ENCODE measurements at regions not wholly inside any gene's neighbourhood (a gene's known extent, or its start where the extent isn't known, plus 50 kb on each side); places are given as distances from the start of the nearest gene placed in this dataset.

GRCh38 chr12:4984344-4984743, 59.3 kb upstream of the KCNA5 start:
- no peak overlapping the region for H4K5ac ChIP-seq (ENCODE audit: low read length)
- H3K4me1 ChIP-seq (ENCODE audit: control insufficient read depth, low read depth, low read length) = no peaks in the 10 kb centered on the region
- no peak overlapping the region for H2AK5ac ChIP-seq (ENCODE audit: low read length)
- H3K4me3 ChIP-seq (ENCODE audit: low read length) = no peak overlapping the region
- H3K56ac ChIP-seq (ENCODE audit: low read length) = no peak overlapping the region
- no peak overlapping the region for H3K9ac ChIP-seq (ENCODE audit: low read length)
- no peak overlapping the region for H3K4me2 ChIP-seq (ENCODE audit: low read length)
- WGBS (ENCODE audit: extremely low coverage, insufficient coverage, low lambda C conversion rate) = no CpG with 5 or more reads among the region's 2 CpGs
- no peak overlapping the region for H3K23ac ChIP-seq (ENCODE audit: low read length)
- no peaks in the 10 kb centered on the region for H3K27me3 ChIP-seq (ENCODE audit: insufficient read depth, low read length, poor library complexity)
- no peak overlapping the region for H3K27ac ChIP-seq (ENCODE audit: low read depth, low read length)
- no peaks in the 10 kb centered on the region for H3K36me3 ChIP-seq (ENCODE audit: control insufficient read depth, insufficient read depth, low read length)
- H4K8ac ChIP-seq (ENCODE audit: low read depth, low read length) = no peak overlapping the region
- no peaks in the 10 kb centered on the region for H3K79me1 ChIP-seq (ENCODE audit: low read length)
- no peak overlapping the region for H3K4ac ChIP-seq (ENCODE audit: low read depth, low read length)
- no peak overlapping the region for H2BK15ac ChIP-seq (replicated peaks; ENCODE audit: low read depth)
- no peak overlapping the region for H2BK5ac ChIP-seq (ENCODE audit: low read length)
- DNase-seq = no peak
- no peaks in the 10 kb centered on the region for H3K79me2 ChIP-seq (ENCODE audit: control insufficient read depth, insufficient read depth, low read length)
- no peak overlapping the region for H2BK120ac ChIP-seq (ENCODE audit: low read depth, low read length)
- H3K18ac ChIP-seq (ENCODE audit: low read length) = no peak overlapping the region

GRCh38 chr12:4984971-4985370, 58.7 kb upstream of the KCNA5 start:
- no peak overlapping the region for H3K4me2 ChIP-seq (ENCODE audit: low read length)
- DNase-seq = no peak
- no peak overlapping the region for H3K56ac ChIP-seq (ENCODE audit: low read length)
- no peaks in the 10 kb centered on the region for H3K4me1 ChIP-seq (ENCODE audit: control insufficient read depth, low read depth, low read length)
- H3K4me3 ChIP-seq (ENCODE audit: low read length) = no peak overlapping the region
- no peaks in the 10 kb centered on the region for H3K79me2 ChIP-seq (ENCODE audit: control insufficient read depth, insufficient read depth, low read length)
- H3K23ac ChIP-seq (ENCODE audit: low read length) = no peak overlapping the region
- no peak overlapping the region for H3K9ac ChIP-seq (ENCODE audit: low read length)
- H2AK5ac ChIP-seq (ENCODE audit: low read length) = no peak overlapping the region
- H3K18ac ChIP-seq (ENCODE audit: low read length) = no peak overlapping the region
- H3K27me3 ChIP-seq (ENCODE audit: insufficient read depth, low read length, poor library complexity) = no peaks in the 10 kb centered on the region
- no CpG with 5 or more reads among the region's 7 CpGs for WGBS (ENCODE audit: extremely low coverage, insufficient coverage, low lambda C conversion rate)
- H4K5ac ChIP-seq (ENCODE audit: low read length) = no peak overlapping the region
- no peak overlapping the region for H3K4ac ChIP-seq (ENCODE audit: low read depth, low read length)
- H4K8ac ChIP-seq (ENCODE audit: low read depth, low read length) = no peak overlapping the region
- H2BK120ac ChIP-seq (ENCODE audit: low read depth, low read length) = no peak overlapping the region
- H3K36me3 ChIP-seq (ENCODE audit: control insufficient read depth, insufficient read depth, low read length) = no peaks in the 10 kb centered on the region
- no peak overlapping the region for H2BK5ac ChIP-seq (ENCODE audit: low read length)
- H3K79me1 ChIP-seq (ENCODE audit: low read length) = no peaks in the 10 kb centered on the region
- no peak overlapping the region for H2BK15ac ChIP-seq (replicated peaks; ENCODE audit: low read depth)
- no peak overlapping the region for H3K27ac ChIP-seq (ENCODE audit: low read depth, low read length)

- DNase-seq = no peak
- Histone ChIP-seq H4K8ac (ENCODE audit: low read depth, low read length) (no peak overlapping the region), H3K36me3 (ENCODE audit: control insufficient read depth, insufficient read depth, low read length) (no peaks in the 10 kb centered on the region), H3K79me2 (ENCODE audit: control insufficient read depth, insufficient read depth, low read length) (no peaks in the 10 kb centered on the region), H2BK120ac (ENCODE audit: low read depth, low read length) (no peak overlapping the region), H3K18ac (ENCODE audit: low read length) (no peak overlapping the region), H4K5ac (ENCODE audit: low read length) (no peak overlapping the region), H3K27me3 (ENCODE audit: insufficient read depth, low read length, poor library complexity) (no peaks in the 10 kb centered on the region), H3K79me1 (ENCODE audit: low read length) (no peaks in the 10 kb centered on the region), H2BK5ac (ENCODE audit: low read length) (no peak overlapping the region), H3K27ac (ENCODE audit: low read depth, low read length) (no peak overlapping the region), H3K4ac (ENCODE audit: low read depth, low read length) (no peak overlapping the region), H3K4me1 (ENCODE audit: control insufficient read depth, low read depth, low read length) (no peaks in the 10 kb centered on the region), H2BK15ac (replicated peaks; ENCODE audit: low read depth) (no peak overlapping the region), H3K56ac (ENCODE audit: low read length) (no peak overlapping the region), H2AK5ac (ENCODE audit: low read length) (no peak overlapping the region), H3K4me2 (ENCODE audit: low read length) (no peak overlapping the region), H3K9ac (ENCODE audit: low read length) (no peak overlapping the region), H3K23ac (ENCODE audit: low read length) (no peak overlapping the region), H3K4me3 (ENCODE audit: low read length) (no peak overlapping the region)
- WGBS (ENCODE audit: extremely low coverage, insufficient coverage, low lambda C conversion rate) = no CpG with 5 or more reads among the region's 6 CpGs
Observed at GRCh38 chr12:4985820-4986219, 57.9 kb upstream of the KCNA5 start.

GRCh38 chr12:4987076-4988046, 56.3 kb upstream of the KCNA5 start:
- DNase-seq = no peak
- Histone ChIP-seq H3K79me1 (ENCODE audit: low read length) (no peaks in the 10 kb centered on the region), H3K56ac (ENCODE audit: low read length) (no peak overlapping the region), H3K9ac (ENCODE audit: low read length) (no peak overlapping the region), H2AK5ac (ENCODE audit: low read length) (no peak overlapping the region), H4K5ac (ENCODE audit: low read length) (no peak overlapping the region), H3K27me3 (ENCODE audit: insufficient read depth, low read length, poor library complexity) (no peaks in the 10 kb centered on the region), H2BK5ac (ENCODE audit: low read length) (no peak overlapping the region), H3K4me3 (ENCODE audit: low read length) (no peak overlapping the region), H3K79me2 (ENCODE audit: control insufficient read depth, insufficient read depth, low read length) (no peaks in the 10 kb centered on the region), H3K23ac (ENCODE audit: low read length) (no peak overlapping the region), H3K36me3 (ENCODE audit: control insufficient read depth, insufficient read depth, low read length) (no peaks in the 10 kb centered on the region), H3K18ac (ENCODE audit: low read length) (no peak overlapping the region), H3K4ac (ENCODE audit: low read depth, low read length) (no peak overlapping the region), H4K8ac (ENCODE audit: low read depth, low read length) (no peak overlapping the region), H3K27ac (ENCODE audit: low read depth, low read length) (no peak overlapping the region), H2BK120ac (ENCODE audit: low read depth, low read length) (no peak overlapping the region), H3K4me1 (ENCODE audit: control insufficient read depth, low read depth, low read length) (no peaks in the 10 kb centered on the region), H2BK15ac (replicated peaks; ENCODE audit: low read depth) (no peak overlapping the region), H3K4me2 (ENCODE audit: low read length) (no peak overlapping the region)
- WGBS (ENCODE audit: extremely low coverage, insufficient coverage, low lambda C conversion rate) = no CpG with 5 or more reads among the region's 17 CpGs

GRCh38 chr12:4991373-4991772, 52.3 kb upstream of the KCNA5 start:
- no peak overlapping the region for H4K5ac ChIP-seq (ENCODE audit: low read length)
- no peak for DNase-seq
- no peak overlapping the region for H3K9ac ChIP-seq (ENCODE audit: low read length)
- no peak overlapping the region for H2BK15ac ChIP-seq (replicated peaks; ENCODE audit: low read depth)
- no peak overlapping the region for H2AK5ac ChIP-seq (ENCODE audit: low read length)
- H4K8ac ChIP-seq (ENCODE audit: low read depth, low read length) = no peak overlapping the region
- no peaks in the 10 kb centered on the region for H3K4me1 ChIP-seq (ENCODE audit: control insufficient read depth, low read depth, low read length)
- no peak overlapping the region for H2BK5ac ChIP-seq (ENCODE audit: low read length)
- no peak overlapping the region for H3K4ac ChIP-seq (ENCODE audit: low read depth, low read length)
- H3K79me2 ChIP-seq (ENCODE audit: control insufficient read depth, insufficient read depth, low read length) = no peaks in the 10 kb centered on the region
- H3K36me3 ChIP-seq (ENCODE audit: control insufficient read depth, insufficient read depth, low read length) = no peaks in the 10 kb centered on the region
- no peaks in the 10 kb centered on the region for H3K79me1 ChIP-seq (ENCODE audit: low read length)
- no CpG with 5 or more reads among the region's 6 CpGs for WGBS (ENCODE audit: extremely low coverage, insufficient coverage, low lambda C conversion rate)
- no peak overlapping the region for H2BK120ac ChIP-seq (ENCODE audit: low read depth, low read length)
- no peak overlapping the region for H3K23ac ChIP-seq (ENCODE audit: low read length)
- H3K27me3 ChIP-seq (ENCODE audit: insufficient read depth, low read length, poor library complexity) = no peaks in the 10 kb centered on the region
- H3K4me3 ChIP-seq (ENCODE audit: low read length) = no peak overlapping the region
- H3K18ac ChIP-seq (ENCODE audit: low read length) = no peak overlapping the region
- H3K27ac ChIP-seq (ENCODE audit: low read depth, low read length) = no peak overlapping the region
- no peak overlapping the region for H3K56ac ChIP-seq (ENCODE audit: low read length)
- H3K4me2 ChIP-seq (ENCODE audit: low read length) = no peak overlapping the region

- no CpG with 5 or more reads among the region's 3 CpGs for WGBS (ENCODE audit: extremely low coverage, insufficient coverage, low lambda C conversion rate)
- no peak overlapping the region for H3K56ac ChIP-seq (ENCODE audit: low read length)
- no peak overlapping the region for H4K5ac ChIP-seq (ENCODE audit: low read length)
- H3K9ac ChIP-seq (ENCODE audit: low read length) = no peak overlapping the region
- H3K27ac ChIP-seq (ENCODE audit: low read depth, low read length) = no peak overlapping the region
- no peak overlapping the region for H3K23ac ChIP-seq (ENCODE audit: low read length)
- no peaks in the 10 kb centered on the region for H3K27me3 ChIP-seq (ENCODE audit: insufficient read depth, low read length, poor library complexity)
- no peak overlapping the region for H2BK5ac ChIP-seq (ENCODE audit: low read length)
- H2BK120ac ChIP-seq (ENCODE audit: low read depth, low read length) = no peak overlapping the region
- H3K18ac ChIP-seq (ENCODE audit: low read length) = no peak overlapping the region
- no peak overlapping the region for H3K4me3 ChIP-seq (ENCODE audit: low read length)
- DNase-seq = no peak
- no peak overlapping the region for H3K4ac ChIP-seq (ENCODE audit: low read depth, low read length)
- no peak overlapping the region for H3K4me2 ChIP-seq (ENCODE audit: low read length)
- H2AK5ac ChIP-seq (ENCODE audit: low read length) = no peak overlapping the region
- no peak overlapping the region for H4K8ac ChIP-seq (ENCODE audit: low read depth, low read length)
- no peak overlapping the region for H2BK15ac ChIP-seq (replicated peaks; ENCODE audit: low read depth)
- H3K79me1 ChIP-seq (ENCODE audit: low read length) = no peaks in the 10 kb centered on the region
- H3K4me1 ChIP-seq (ENCODE audit: control insufficient read depth, low read depth, low read length) = no peaks in the 10 kb centered on the region
- H3K36me3 ChIP-seq (ENCODE audit: control insufficient read depth, insufficient read depth, low read length) = no peaks in the 10 kb centered on the region
- H3K79me2 ChIP-seq (ENCODE audit: control insufficient read depth, insufficient read depth, low read length) = no peaks in the 10 kb centered on the region
Observed at GRCh38 chr12:4991801-4992200, 51.9 kb upstream of the KCNA5 start.

Data from mesendoderm (in vitro differentiated cells).